MV-4-11 (cell line): ENCODE measurements at regions not wholly inside any gene's neighbourhood (a gene's known extent, or its start where the extent isn't known, plus 50 kb on each side); places are given as distances from the start of the nearest gene placed in this dataset.
"Not testable (repeated sequence)": the region's sequence is repeated elsewhere in the genome, so short reads cannot be mapped to it uniquely, and the experiment has no call there.

ENCODE experiments used
- DNase-seq: peaks from one replicate; lab custom pipeline; 2025; lab: John Stamatoyannopoulos, UW

DNA sequence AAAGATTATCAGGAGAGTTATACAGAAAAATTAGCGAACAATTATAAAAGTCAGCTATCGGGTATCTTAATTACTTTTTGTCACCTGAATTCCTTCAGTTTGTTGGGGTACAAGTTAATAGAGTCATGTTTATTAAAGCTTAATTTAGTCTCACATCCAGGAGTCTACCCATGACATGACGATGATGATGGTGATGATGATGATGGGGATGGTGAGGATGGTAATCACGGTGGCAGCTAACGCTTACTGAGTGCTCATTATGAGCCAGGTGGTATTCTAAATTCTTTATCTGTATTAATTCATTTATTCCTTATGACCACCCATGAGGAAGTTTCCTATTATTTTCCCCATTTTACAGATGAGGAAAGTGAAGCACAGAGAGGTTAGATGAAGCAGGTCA is 208.6 kb upstream of the KIF2A start:
- DNase-seq = no peak

DNA sequence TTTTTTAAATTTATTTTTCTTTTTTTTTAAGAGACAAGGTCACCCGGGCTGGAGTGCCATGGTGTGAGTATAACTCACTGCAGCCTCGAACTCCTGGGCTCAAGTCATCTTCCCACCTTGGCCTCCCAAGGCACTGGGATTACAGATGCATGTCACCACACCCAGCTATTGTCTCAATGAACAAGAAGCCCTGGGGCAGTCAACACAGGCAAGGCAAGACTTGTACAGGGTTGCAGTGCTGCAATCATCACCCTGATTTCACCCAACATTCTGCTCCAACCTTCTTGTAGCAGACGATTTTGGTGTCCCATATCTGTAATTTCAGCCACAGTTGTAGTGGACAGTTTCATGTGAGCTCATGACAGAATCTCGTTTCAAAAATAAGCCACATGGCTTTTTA is 205.8 kb upstream of the KIF2A start:
- DNase-seq = no peak

DNA sequence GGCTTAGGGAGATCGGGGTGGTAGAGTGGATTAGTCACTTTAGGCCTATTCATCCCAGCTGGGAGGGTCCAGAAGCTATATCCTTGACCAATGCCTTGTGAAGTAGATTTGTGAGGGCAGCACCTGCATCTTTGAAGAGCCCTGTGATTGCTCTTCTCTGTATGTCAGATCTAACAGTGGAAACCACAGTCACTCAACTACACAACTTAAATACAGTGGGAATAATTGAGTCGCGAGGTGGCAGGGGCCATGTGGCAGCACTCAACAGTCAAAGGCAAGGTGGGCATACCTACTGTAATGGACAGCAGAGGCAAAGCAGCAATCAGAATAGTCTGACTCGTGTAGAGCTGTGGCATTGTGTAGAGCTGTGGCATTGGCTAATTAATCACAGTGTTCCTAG is 202.1 kb upstream of the KIF2A start:
- DNase-seq = not testable (repeated sequence)

DNA sequence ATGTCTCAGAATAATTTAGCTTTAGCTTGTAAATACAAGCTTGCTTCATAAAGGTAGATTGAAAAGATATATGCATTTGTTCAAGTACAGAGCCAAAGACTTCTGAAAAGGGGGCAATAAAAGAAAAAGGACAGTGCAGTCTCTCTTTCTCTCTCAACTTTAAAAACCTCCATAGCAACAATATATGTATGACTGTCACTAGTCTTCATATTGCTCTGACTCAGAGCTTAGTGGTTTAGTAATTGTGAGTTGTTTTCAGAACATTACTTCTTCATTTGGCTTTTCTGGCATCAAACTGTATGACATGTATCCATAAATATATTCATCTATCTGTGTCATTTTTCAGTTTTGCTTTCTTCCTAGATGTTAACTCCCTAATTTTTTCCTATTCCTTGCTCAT is 194.6 kb upstream of the KIF2A start:
- peak; percentile 6 for DNase-seq

DNA sequence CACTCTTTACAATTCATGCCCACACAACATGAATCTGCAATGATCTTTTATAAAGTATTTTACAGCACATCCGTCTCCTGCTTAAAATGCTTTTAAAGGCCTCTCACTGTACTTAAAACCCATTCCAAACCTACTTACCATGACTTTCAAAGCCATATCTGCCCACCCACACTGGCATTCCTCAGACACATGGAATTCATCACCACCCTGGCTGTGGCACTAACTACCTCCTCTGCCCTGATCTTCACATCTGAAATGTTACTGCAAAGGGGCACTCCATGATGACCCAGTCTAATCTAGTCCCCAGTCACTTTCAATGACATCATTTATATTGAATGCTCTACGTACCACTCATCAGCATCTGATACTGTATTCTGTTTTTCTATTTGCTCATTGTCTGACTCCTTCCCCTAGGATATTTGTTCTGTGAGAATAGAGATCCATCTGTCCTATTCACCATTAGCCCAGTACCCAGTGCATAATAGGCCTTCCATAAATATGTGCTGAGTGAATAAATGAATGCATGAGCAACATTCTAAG is 193.2 kb upstream of the KIF2A start:
- no peak for DNase-seq

DNA sequence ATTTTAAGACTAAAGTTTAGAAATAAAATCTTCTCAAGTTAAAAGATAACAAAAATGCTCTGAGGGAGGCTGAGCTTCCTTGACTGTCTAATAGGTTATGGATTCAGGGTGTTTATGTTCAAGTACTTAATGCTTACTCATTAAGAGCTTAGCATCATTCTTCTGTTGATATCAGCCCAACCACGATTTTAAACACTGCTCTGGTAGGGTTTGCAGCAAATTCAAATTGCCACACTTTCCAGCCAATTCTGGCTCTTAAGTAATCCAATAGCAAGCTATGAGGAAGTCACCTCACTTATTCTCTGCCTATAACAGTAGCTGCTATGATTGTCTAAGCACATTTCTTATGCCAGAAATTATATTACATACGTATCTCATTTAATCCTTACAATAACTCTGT is 191.0 kb upstream of the KIF2A start:
- peak; percentile 19 for DNase-seq

DNA sequence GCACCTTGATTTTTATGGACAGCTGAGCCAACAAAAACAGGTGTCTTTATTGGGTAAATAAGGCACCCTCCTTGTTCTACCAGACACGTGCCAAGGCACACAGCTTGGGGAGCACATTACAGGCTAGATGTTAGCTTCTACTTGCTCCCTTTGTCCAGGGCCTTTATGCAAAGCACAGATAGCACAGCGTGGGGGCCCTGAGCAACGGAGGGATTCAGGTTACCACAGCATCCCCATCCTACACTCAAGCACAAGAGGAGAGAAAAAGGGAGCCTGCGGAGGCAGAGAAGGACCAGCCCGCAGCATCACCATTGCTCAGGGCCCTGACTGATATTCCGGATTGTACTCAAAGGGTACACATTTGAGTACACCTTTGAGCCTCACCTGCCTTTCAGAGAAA is 181.7 kb upstream of the KIF2A start:
- no peak for DNase-seq

DNA sequence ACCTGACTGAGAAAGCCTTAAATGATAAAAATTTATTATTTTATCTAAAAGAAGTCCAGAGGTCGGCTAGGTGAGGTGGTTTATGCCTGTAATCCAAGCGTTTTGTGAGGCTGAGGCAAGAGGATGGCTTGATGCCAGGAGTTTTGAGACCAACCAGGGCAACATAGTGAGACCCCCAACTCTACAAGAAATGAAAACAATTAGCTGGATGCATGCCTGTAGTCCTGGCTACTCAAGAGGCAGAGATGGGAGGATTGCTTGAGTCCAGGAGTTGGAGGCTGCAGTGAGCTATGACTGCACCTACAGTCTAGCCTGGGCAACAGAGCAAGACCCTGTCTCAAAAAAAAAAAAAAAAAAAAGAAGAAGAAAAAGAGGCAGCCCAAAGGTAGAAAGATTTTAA is 179.9 kb upstream of the KIF2A start:
- DNase-seq = no peak

DNA sequence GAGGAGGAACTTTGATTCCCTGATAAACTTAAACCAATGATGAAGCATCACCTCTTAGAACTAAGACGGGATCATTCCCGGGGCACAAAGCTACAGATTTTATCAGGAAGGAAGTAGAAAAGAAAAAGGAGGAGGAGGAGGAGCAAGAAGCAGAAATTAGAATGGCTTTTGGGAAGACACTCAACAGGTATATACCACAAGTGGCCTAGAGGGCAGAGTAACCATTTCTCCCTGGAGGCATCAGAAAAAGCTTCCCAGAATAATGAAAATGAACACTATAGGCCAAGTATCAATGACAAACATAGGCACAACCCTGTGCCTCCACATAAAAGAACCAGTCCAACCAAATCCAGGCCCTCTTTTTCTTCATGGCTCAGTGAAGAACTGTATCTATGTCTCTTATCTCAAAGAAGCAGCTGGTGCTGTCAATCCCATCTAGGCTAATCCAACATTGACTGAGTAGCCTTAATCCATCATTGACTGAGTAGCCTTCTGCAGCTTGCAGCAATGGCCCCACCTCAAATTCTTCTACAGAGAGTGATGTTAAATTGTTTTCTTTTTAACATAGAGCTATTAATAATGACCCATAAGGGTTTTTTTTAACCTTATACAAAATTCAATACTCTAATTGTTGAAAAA is 178.8 kb upstream of the KIF2A start:
- DNase-seq = no peak

DNA sequence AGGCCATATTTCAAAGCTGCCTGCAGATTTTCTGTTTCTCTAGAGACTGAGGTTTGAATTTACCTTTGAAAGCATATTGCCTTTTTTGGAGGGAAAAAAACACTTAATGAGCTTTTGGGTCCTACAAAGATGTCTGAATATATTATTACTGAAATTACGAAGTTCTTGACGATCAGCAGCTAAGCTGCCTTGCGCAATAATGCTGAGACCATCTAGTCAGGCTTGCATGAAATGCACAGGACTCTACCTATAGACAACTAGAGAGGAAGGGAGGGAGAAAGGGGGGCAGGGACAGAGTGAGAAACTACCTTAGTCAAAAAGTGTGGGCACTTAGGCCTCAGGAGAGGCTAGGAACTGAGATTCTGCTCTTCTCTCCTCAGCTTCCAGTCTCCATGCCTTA is 175.9 kb upstream of the KIF2A start:
- no peak for DNase-seq

DNA sequence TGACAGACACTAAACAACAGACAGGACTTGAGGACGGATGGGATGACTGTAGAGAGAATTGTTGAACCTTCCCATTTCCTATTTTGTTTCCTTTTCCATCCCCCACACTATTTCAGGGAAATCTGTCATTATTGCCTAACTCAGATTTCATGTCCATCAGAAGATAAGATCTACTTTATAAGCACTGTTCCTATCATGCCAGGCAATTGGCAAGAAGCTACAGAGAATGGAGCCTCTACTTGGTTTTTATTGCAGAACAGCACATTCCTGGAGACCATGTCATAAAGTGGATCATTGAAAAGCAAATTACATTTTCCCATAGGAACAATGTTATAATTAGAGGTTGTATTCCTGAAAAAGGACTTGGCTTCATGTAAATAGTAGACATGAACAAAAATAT is 173.7 kb upstream of the KIF2A start:
- DNase-seq = no peak

DNA sequence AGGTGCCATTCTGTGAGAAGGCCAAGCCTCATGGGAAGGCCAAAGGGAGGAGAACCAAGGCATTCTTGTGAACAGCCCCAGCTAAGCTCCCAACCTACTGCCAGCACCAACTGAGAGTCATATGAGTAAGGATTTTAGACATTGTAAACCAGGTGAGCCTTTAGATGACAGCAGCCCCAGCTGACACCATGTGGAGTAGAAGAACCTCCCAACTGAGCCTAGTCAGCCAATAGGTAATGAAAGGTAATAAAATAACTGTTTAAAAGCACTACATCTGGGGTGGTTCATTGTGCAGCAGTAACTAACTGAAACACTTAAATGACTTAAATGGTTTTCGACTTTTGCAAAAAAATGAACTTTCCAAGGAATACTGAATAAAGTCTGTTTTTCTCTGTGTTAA is 172.6 kb upstream of the KIF2A start:
- DNase-seq = no peak

DNA sequence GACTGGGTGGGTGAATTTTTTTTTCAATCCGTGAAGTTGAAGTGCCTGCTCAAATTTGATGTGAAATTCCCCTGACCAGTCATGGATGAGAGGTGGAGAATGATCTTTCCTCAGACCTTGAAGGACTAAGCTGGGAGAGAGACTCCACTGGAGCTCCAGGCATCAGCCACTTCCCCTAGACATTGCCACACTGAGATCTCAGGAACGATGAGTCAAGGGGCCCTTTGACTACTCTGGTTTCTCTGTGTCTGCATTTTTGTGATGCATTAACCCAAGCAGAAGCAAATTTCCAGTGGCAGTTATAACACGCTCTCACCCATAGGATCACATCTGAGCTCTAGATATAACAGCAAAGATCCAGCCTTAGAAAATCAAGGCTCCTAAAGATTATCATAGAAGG is 171.2 kb upstream of the KIF2A start:
- DNase-seq = peak; percentile 53

DNA sequence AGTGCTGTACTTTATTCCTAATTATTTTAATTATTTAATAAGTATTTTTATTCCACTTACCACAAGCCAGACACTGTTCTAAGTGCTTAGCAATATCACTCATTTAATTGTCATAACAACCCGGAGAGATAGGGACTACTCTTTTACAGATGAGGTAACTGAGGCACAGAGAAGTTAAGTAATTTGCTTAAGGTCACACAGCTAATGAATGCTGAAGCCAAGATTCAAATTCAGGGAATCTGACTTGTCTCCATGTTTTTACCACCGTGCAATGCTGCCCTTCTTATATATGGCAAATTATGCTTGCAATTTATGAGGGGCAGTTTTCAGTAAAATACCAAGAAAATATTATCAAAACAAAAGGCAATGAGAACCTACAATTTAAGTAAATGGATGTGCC is 168.4 kb upstream of the KIF2A start:
- DNase-seq = no peak

DNA sequence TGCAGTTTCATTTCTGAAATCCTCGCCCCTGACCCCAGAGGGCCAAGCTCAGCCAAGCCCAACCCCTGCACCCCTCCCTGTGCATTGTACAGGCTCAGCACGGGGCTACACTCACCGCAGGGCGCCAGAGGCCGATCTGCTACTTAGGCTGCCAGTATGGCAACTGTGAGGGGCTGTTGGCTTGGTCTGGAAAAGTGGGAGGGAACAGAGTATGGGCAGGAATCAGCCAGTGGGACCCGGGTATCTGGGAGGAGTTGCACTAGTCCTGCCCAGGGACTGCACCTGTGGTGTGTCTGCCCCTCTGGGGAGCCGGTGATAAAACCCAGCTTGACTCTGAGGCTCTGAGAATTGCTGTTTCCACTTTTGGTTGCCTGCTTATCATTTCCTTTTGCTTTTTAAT is 167.4 kb upstream of the KIF2A start:
- no peak for DNase-seq

DNA sequence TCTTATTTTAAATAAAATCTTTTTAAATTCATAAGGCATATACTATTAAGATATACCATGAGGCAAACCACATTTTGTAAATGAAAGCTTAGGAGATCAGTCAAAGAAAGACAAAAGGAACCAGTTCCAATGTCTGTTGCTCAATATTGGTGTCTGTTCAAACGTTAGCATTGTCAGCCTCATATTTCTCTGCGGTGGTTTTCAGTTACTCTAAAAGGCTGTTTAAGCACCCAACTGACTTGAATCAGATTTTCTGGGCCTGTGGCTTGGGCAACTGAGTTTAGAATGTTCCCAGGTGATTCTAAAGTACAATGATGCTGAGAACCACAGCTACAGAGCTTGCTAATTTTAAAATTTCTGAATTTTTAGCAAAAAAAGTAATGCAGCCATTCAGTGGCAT is 166.3 kb upstream of the KIF2A start:
- DNase-seq = peak; percentile 63

DNA sequence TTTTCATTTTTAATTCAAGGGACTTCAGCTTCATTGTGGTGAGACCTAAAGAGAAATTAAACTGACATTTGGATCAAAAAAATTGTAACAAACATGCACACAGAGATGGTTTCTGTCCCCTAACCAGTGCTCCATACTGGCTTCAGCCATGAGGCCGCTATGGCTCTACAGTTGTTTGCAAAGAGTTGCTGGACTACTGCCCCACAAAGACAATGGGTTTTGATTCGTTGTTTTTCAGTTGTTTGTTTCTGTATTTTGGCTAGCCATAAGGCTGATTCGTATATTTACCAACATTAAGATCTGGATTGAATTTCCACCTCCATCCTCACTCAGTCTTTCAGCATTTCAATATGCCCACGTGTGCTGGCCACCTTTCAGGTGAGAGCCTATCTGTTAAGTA is 163.7 kb upstream of the KIF2A start:
- no peak for DNase-seq

DNA sequence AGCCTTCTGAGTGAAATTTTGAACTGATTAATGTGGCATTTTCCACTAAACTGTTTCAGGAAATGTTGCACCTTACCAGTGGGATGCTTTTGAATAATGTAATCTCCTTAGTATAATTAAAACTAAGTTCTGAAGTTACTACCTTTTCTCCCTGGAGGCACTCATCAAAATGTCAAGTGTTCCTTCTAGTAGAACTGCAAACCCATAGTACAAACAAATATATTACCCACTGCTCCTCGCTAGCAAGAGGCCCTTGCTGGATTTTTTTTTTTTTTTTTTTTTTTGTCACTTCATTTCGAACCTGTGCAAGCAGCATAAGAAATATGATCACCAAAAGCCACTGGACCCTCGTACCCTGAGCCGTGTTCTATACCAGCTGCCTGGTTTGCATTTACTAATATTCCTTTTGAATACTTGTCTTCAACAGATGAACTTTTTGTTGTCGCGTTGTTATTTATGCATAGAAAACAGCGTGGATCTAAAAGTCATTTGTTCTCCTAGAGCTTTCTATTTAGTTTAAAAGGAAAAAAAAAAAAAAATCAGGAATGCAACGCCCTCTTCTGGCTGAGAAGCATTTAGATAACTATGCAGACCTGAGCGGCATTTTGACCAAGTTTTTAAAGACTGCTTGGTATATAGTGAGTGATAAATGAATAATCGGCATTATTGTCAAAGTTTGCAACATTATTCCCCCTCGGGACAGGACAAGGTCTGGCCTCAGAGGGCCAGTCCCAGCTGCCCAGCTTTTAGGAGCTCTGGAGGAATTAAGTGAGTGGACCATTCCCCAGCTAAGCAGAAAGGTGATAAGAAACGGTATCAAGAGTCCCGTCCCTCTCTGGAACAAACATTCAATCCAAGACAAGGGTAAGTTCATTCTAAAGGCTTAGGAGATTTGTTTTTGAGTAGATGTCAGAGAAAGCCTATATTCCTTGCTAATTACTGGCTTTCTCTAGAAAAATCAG is 162.5 kb upstream of the KIF2A start:
- DNase-seq = peak; percentile 18

DNA sequence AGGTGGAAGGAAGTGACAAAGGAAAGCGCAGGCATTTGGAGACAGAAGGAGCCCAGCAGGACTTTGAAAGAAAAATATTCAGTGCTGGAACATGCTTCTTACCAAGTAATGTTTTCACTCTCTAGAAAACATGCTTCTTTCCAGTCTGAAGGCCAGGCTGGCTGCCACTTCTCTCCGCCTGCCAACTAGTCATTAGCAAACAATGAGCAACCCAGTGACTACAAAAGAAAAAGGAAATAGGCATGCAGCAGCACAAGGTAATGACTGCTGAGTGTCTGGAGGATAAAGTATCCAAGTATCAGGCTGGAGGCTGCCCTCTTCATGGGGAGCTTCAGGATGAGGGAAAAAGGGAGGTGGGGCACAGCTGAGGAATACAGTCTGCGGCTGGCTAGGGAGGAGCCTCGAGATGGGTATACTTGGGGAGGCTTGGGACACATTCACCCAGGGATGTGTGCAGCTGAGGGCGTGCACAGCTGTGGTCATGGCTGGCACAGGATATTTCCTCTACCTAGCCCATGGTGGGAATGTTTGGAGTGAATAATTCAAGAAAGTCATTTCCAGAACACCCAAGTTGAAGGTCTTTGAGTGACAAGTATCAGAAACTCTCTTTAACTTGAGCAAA is 161.5 kb upstream of the KIF2A start:
- DNase-seq = no peak

DNA sequence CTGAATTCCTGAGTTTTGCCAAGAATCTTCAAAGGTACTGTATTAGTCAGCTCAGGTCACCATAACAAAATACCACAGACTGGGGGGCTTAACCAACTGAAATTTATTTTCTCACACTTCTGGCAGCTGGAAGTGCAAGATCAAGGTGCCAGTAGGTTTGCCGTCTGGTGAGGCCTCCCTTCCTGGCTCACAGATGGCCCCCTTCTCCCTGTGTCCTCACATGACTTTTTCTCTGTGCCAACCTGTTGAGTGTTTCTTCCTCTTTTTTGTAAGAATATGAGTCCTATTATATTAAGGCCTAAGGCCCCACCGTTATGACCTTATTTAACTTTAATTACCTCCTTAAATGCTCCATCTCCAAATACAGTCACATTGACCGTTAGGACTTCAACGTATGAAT is 156.1 kb upstream of the KIF2A start:
- no peak for DNase-seq

DNA sequence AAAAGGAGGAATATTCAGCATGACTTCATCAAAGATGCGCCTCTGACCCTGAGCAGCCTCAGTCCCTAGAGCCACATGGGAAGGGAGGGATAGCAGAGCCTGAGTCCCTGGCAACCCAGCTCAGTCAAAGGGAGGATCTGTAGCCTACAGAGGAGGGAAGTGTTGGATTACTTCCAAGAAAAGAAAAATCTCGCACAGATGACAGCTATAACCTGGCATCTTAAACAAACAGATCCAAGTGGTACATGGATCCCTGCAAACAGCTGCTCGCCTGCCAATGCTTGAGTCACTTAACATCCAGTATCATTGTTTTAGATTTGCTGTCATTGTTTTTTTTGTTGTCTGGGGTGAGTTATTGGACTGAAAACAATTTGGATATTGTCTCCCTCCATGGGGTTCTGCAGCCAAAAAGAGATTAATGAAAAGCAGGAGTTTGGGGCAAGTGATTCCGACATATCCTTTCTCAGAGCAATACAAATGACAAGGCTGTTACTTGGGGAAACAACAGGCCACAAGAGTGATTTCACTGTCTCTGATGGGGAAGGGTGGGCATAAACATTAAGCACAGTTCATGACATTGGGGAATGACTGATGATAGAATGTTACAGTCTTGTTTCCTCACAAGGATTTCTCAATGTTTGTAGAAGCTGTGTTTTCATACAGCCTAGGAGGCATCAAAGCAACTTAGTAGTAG is 153.5 kb upstream of the KIF2A start:
- DNase-seq = no peak

DNA sequence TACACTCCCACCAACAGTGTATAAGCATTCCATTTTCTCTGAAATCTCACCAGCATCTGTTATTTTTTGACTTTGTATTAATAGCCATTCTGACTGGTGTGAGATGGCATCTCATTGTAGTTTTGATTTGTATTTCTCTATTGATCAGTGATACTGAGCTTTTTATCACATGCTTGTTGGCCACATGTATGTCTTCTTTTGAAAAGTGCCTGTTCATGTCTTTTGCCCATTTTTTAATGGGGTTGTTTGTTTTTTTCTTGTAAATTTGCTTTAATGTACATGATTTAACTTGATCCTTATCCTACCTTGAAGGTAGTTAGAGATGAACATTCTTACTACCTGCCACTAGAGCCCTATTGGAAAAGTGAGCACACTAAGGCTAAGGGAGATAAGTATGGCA is 151.2 kb upstream of the KIF2A start:
- DNase-seq = no peak
